Esophagus muscularis mucosa (tissue), 3 donors: ENCODE measurements at regions not wholly inside any gene's neighbourhood (a gene's known extent, or its start where the extent isn't known, plus 50 kb on each side); places are given as distances from the start of the nearest gene placed in this dataset.

Experiments used
- EP300 ChIP-seq: sonication (generic); formaldehyde crosslinking; IDR thresholded peaks from one replicate; pipeline ENCODE4 v1.6.1; 2017; ENCODE audit warnings: antibody characterized with exemption
- TF ChIP-seq, protein P1 (sequence below), 3 experiments: fragments of 200-600 bp in 2 of 3; fragments of 450-650 bp in 1 of 3; sonication (generic) in 2 of 3; IDR thresholded peaks; one replicate each; pipeline ENCODE4 v1.5.1; 2017 to 2019; ENCODE audit warnings: antibody characterized with exemption in 3 of 3, mild to moderate bottlenecking in 2 of 3, moderate library complexity in 1 of 3

DNA sequence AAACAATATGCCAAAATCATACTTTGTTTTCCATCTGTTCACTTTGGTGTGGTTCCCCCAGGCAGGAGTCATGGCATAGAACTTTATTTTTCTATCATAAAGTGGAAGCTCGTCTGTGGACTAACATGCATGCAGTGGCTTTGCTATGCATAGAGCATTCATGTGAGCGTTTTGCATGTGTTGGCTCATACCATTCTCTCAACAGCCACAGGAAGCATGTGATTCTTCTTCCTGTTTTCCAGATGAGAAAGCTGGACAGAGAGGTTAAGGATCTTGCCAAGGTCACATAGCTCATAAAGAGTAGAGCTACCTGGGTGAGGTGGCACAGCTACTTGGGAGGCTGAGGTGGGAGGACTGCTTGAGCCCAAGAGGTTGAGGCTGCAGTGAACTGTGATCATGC, 123.4 kb upstream of the HDGFL1 start:
- TF ChIP-seq, protein P1, sequence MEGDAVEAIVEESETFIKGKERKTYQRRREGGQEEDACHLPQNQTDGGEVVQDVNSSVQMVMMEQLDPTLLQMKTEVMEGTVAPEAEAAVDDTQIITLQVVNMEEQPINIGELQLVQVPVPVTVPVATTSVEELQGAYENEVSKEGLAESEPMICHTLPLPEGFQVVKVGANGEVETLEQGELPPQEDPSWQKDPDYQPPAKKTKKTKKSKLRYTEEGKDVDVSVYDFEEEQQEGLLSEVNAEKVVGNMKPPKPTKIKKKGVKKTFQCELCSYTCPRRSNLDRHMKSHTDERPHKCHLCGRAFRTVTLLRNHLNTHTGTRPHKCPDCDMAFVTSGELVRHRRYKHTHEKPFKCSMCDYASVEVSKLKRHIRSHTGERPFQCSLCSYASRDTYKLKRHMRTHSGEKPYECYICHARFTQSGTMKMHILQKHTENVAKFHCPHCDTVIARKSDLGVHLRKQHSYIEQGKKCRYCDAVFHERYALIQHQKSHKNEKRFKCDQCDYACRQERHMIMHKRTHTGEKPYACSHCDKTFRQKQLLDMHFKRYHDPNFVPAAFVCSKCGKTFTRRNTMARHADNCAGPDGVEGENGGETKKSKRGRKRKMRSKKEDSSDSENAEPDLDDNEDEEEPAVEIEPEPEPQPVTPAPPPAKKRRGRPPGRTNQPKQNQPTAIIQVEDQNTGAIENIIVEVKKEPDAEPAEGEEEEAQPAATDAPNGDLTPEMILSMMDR (IDR thresholded peaks at IDR 0.05): no peak
- no peak for TF ChIP-seq EP300
